ENCODE measurements at regions not wholly inside any gene's neighbourhood (a gene's known extent, or its start where the extent isn't known, plus 50 kb on each side); places are given as distances from the start of the nearest gene placed in this dataset.
A peak's percentile ranks its signal among the peaks of the same experiment; 100 is the strongest.
"Not testable (repeated sequence)": the region's sequence is repeated elsewhere in the genome, so short reads cannot be mapped to it uniquely, and the experiment has no call there.

DNA sequence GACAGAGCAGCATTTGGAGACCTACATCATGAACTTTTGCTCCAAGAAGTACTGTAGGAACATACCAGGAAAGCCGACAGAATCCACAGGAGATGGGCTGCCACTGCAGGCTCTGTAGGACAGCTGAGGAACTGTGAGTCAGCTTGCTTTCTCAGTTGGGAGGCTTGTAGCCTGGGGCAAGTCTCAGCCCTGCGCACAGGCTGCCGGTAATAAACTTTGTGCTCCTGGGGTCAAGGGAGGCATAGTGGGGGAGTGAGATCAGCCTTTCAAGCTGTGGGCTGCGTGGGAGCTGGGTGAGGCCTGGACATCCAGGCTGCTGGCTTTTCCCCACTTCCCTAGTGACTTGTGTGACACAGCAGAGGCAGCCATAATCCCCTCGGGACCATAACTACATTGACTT lies 718.0 kb upstream of the CDH10 start:
- no peak for FAIRE-seq

DNA sequence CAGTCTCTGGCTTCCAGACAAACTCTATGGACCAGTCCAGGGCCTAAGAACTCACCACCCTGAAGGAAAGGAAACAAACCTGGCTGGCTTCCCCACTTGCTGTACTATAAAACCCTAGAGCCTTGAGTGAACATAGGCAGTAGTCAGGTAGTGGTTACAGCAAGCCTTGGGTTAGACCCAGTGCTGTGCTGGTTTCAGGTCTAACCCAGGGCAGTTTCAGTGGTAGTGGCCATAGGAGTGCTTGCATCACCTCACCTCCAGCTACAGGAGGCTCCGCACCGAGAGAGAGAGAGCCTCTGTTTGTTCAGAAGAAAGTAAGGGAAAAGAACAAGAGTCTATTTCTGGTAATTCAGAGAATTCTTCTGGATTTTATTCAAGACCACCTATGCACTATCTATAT lies 714.1 kb upstream of the CDH10 start:
- FAIRE-seq = no peak

DNA sequence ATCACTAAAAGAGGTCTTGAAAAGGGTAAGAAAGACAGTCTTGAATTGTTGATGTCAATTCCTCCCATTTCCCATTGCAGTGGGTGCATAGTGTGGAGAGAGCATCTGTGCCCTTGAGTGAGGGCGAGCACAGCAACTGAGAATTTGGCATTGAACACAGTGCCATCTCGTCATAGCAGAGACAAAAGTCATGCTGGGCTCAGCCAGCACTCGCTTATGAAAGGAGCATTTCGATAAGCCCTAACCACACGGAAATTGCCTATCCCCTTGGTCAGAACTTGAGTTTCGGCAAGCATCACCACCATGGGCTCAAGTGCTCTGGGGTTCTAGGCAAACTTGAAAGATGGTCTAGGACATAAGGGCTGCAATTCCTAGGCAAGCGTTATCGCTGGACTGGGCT lies 712.8 kb upstream of the CDH10 start:
- FAIRE-seq = no peak

DNA sequence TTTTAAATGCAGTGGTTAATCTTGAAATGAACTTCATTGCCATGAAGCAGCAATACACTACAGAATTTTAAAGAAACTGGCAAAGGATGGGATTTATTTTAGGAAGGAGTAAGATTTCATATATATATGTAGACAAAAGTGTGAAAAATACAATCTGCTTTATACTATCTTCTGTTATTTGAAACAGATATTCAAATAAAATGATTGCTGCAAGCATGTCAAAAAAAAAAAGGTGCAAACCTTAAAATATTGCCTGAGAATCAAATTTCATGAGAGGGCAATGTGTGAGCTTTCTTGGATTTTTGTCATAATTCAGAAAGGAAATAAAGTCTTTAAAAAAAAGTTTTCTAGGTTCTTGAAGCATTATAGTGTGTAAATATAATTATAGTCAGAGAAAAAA lies 705.0 kb upstream of the CDH10 start:
- FAIRE-seq = no peak

DNA sequence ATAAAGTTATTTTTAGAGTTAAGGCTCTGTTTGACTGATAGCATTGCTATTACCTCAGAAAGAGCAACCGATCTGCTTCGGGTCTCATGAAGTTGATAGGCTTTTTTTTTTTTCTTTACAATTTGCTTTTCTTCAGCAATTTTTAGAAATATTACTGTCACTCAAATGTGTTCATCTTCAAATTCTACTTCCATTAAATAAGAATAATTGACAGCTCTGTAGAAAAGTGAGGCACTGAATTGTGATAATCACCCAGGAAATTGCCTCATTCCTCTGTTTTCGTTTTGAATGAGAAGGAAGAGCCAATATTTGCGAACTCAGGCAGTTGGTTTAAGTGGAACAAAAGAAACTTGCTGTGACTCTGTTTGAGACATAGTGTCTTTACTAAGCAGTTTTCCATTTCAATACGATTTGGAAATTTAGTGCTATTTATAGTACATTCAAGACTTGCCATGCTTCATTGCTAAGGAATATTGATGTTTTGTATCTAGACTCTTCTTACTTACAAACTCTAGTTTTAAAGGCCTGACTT lies 700.5 kb upstream of the CDH10 start:
- no peak for FAIRE-seq

DNA sequence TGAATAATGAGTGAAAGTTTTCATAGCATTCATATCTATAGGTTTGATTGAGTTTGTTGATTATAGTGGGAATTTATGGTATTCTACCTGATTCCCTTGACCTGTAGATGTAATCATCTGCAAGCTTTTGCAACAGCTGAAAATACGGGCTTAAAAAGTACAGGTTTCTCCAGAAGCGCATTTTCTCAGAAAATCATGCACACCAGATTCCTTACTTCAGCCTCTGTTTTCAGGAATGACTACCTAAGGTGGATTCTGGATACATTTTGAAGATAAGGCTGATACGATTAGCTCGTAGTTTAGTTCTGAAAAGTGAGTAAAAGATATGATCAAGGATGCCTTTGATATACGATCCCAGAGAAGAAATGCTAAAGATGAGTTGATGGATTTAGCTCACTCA lies 694.8 kb upstream of the CDH10 start:
- no peak for FAIRE-seq

DNA sequence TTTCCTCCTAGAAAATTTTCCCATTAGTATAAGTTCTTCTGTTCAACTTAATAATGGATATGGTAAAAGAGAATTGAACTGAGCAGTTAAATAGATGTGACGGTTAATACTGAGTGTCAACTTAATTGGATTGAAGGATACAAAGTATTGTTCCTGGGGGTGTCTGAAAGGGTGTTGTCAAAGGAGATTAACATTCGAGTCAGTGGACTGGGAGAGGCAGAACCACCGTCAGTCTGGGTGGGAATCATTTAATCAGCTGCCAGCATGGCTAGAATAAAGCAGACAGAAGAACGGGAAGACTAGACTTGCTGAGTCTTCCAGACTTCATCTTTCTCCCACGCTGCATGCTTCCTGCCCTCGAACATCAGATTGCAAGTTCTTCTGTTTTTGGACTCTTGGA lies 689.6 kb upstream of the CDH10 start:
- no peak for FAIRE-seq

DNA sequence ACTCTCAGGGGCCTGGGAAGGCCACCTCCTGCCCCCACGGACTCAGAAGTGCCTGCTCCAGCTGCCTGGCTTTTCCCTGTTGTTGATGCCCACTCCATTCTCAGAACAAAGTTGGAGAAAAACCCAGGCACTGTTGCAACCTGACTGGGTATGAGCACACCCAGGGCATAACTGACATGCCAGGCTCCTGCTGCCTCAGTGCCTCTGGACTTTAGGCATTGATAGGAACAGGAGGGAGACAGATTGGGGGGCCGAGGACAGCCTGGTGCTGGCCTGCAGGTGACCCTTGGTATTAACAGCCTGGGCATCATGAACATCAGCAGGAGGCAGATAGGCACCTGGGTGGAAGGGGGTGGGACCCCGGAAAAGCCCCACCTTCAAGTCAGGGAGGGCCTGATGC lies 685.9 kb upstream of the CDH10 start:
- FAIRE-seq = no peak

DNA sequence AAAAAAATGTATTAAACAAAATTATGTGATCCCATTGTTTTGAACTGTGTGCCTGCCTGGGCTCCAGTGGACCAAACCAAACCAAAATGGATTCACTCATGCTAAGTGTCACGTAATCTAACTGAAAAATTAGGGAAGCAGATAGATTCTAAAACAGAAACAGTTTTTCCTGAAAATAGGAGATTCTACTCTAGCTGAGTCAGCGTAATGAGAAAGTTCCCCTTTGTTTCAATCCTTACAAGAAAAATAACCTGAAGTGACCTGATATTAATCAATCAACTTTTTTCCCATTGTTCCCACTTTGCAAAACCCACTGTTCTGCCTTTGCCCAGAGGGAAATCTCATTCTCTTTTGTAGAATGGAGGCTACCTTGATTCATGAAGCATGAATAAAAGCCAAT lies 682.4 kb upstream of the CDH10 start:
- FAIRE-seq = no peak

DNA sequence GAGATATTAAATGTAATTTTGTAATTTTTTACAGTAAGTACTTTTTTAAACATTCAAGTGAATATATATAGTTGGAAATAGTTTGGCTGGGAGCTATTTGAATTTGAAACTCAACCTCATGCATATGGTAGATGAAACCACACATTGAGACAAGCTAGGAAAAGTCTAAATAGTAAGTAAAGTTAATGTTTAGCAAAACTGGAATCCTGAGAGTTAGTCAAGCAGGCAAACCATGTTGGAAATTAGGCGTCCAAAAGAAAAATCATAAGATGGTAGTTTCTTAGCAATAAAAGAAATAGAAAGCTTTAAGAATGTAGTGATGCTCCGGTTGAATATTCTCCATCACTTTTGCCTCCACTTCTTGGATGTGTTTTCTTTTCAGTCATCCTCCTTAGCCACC lies 657.1 kb upstream of the CDH10 start:
- no peak for FAIRE-seq

DNA sequence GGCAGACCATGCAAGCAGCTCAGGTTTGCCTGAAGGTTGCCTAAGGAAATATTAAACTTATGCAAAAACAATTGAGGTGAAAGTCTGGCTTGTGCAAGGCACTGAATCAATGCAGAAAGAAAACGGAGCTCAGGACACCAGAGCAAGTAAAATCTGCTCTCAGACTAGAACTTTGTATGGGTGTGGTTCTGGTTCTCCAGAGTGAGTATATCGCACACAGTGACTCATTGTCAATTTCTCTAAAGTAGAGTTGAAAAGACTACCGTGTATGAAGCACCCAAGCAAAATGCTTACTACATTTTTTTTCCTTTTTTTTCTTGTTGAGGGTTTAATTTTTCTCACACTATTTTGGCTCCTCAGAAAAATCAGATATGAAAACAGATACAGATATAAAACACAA lies 650.3 kb upstream of the CDH10 start:
- no peak for FAIRE-seq

DNA sequence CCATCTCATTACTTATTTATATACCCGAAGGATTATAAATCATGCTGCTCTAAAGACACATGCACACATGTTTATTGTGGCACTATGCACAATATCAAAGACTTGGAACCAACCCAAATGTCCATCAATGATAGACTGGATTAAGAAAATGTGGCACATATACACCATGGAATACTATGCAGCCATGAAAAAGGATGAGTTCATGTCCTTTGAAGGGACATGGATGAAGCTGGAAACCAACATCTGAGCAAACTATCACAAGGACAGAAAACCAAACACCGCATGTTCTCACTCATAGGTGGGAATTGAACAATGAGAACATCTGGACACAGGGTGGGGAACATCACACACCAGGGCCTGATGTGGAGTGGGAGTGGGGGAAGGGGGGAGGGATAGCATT lies 645.0 kb upstream of the CDH10 start:
- not testable (repeated sequence) for FAIRE-seq

DNA sequence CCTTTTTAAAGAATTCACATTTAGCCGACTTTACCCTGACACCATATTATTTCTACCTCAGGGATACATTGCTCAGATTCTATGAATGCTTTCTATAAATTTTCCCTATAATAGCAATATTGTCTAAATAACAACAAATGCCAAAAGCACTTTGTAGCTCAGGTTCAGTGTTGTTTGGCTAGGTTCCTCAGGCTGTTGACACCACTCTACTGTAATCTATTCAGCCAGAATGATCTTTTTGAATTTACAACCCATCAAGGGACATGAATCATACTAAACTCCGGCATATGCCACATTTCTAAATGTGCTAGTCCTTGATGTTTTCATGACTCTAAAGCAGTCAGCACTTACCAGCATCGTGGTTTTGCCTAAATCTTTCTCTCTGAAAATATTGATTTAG lies 641.5 kb upstream of the CDH10 start:
- no peak for FAIRE-seq

DNA sequence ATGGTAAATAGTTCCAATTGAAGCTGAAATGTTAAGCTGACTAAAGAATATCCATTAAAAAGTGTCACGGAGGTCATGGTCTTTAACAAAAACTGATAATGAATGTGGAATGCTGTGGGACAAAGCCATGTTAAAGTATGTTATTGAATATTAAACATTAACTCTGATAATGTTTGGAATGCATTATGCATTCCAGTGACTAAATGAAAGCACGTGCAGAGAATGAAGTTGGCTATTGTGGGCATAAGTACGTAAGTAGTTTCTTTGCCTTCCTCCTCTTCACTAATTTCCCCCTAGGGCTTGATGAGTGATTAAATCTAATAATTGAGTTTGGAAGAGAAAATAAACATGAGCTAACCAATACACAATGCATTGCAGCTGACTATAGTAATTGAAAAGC lies 640.4 kb upstream of the CDH10 start:
- no peak for FAIRE-seq

DNA sequence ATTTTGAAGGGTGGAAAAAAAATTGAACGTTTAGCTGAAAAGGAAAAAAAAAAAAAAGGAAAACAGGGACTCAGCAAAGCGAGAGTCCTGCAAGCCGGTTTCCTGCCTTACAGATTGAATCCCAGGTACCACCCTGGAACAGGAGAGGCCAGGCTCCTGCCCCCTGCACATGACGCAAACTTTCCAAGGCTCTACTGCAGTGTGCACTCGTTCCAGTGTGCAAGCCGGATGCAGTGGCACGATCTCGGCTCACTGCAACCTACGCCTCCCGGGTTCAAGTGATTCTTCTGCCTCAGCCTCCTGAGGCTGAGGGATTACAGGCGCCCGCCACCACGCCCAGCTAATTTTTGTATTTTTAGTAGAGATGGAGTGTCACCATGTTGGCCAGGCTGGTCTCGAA lies 618.7 kb upstream of the CDH10 start:
- not testable (repeated sequence) for FAIRE-seq

DNA sequence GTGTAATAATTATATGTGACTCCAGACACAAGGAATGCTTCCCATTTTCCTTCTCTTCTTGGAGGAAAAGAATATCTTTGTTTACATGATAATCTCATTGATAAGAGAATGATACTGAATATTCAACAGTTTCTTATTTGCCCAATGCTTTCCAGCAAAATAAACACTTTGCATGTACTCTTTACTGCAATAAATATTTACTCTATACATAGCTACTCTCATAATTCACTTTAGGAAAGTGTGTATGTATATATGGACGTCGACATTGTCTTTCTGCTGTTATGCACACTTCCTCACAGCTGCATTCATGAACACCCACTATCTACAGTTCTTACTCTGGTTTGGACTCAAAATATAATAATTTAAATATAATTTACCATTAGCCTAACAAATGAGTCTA lies 617.4 kb upstream of the CDH10 start:
- no peak for FAIRE-seq

DNA sequence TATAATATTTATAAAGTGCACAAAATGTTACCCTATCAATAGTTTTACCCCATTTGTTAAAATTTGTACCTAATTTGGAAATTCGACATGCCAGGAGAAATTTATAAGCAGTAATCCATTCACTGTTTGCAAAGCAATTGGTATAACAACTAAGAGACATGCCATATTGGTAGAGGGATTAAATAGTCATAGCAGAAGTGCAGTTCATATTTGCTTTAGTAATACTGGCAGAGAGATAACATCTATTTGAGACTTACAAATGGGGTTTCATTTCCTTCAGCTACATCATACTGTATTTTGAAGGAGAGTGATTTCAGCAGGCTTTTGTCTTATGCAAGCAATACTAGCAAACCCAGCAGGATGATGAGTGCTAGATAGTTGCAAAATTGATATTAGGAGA lies 610.4 kb upstream of the CDH10 start:
- FAIRE-seq = no peak

DNA sequence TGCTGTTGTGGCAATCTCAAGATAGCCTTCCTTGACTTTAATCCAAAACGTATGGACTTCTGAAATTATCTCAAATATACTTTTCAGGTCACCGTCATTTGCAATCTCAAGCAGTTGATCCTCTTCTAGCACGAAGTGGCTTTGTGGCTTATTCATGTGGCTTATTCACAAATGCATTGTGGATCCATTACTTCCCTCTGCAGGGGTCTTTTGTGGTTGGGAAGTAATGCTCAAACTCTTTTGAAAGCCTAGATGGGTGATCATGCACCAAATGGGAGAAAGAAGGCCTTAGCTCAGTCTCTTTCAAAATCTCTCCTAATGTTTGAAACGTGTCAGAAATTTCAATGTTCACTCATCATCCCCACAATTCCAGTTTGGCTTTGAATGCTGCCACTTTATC lies 597.2 kb upstream of the CDH10 start:
- FAIRE-seq = no peak

DNA sequence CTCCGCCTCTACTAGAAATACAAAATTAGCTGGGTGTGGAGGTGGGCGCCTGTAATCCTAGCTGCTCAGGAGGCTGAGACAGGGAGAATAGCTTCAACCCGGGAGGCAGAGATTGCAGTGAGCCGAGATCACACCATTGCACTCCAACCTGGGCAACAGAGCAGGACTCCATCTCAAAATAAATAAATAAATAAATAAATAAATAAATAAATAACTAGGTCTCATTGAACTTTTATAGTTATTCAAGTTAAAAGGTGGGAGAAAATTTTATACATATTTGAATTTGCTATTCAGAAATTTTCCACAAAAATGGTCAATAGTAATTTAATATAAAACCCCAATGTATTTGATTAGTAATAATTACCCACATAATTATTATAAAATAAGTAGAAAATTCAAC lies 593.9 kb upstream of the CDH10 start:
- peak; percentile 30 for FAIRE-seq

DNA sequence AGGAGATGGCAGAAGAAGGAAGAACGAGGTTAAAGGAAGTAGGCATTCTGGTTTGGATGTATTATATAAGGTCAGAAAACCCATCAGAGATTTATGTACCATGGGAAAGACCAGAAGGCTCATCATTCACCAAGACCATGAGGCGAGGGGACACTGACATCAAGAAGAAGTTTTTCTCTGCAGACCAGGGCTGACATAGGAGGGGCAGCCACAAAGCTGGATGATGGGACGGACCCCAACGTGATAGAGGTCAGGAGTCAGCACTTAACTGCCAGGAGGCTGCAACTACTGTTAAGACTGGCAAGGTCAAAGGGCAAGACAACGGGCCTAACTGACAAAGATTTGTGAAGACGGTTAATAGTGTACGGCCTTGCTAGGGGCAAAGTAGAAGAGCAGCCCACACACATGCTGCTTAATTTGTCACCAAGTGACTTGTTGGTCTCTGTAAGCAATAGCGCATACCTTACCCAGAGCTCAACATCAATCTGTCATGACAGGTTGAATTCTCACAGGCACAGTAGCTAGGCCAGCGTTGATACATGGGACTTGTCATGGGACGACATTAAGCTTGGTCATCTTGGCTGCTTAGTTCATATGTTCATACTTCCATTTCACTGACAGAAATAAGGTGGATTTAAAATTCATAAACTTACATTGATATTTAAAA lies 579.7 kb upstream of the CDH10 start:
- no peak for FAIRE-seq

DNA sequence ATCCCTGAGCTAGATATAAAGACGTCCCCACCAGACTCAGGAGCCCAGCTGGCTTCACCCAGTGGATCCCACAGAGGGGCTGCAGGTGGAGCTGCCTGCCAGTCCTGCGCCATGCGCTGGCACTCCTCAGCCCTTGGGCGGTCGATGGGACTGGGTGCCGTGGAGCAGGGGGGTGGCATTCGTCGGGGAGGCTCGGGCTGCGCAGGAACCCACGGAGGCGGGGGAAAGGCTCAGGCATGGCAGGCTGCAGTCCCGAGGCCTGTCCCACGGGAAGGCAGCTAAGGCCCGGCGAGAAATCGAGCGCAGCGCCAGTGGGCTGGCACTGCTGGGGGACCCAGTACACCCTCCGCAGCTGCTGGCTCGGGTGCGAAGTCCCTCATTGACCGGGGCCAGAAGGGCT lies 555.1 kb upstream of the CDH10 start:
- FAIRE-seq = not testable (repeated sequence)

DNA sequence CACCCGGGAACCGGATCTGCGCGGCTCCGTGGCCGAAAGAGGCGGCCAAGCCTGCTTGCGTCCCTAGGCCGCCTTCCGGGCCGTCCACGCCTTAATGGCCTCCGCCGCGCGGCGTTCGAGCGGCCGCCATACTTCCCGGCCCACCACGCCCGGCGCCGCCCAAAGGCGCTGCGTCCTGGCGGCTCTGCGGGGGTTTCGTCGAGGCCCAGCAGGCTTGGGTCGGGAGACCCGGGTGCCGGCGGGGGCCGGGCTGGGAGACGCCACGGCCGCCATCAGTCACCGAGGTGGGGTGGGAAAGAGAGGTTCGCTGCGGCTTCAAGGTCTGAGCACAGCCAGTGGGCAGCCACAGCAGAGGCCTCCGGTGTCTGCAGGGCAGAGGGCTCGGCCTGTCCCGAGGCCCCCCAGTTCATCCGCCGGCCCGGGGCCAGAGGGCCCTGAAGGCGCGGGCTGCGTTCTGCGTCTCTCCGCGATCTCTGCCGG lies 545.8 kb upstream of the CDH10 start:
- FAIRE-seq = no peak

DNA sequence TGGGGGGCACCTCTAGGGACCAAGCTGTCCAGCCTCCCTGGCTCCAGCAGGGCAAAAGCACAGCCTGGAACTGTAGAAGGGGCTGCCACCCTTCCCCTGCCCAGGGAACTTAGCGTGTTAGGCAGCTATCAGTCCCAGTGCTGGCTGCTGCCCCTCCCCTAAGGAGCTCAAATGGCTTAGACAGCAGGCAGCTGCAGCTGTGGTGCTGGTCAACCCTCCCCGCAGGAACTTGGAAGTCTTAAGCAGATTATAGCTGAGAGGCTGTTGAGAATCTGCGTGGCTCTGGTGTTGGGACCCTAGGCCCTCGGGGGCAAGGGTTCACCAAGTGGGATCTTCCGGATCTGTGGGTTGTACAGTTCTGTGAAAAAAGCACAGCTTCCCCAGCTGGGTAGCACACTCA lies 536.5 kb upstream of the CDH10 start:
- FAIRE-seq = no peak

DNA sequence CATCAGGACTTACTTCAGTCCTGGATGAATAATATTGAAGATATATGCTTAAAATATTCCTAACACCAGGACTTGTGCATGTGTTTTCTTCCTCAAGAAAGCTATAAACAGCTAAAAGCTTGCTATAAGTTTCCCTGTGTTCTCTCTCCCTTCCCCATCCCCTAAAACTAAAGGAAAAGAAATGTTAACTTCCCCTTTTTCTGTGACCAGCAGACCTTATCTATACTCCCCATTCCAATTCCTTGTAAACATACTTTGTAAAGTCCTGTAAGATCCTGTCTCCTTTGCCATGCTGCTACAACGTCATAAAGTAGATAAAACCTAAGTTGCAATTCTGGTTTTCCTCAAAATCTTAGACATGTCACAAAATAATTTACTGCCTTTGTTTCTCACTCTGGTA lies 517.8 kb upstream of the CDH10 start:
- FAIRE-seq = not testable (repeated sequence)

DNA sequence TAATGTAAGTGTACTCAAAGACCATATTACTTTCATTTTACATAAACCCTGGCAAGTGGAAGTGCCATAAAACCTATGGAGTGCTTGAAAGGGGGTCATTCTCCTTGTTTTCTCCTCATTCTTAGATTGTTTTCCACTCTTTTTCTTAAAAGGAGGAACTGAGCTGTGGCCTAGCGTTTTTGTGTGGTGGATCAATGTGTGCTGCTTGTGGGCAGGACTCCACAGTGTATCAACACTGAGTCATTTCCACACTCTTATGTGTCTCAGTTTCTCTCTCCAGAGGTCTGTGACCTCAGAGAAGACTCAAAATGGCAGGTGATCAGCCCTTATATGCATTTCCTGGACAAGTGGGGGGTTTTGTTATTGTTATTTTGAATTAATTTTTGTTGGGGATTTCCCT lies 516.1 kb upstream of the CDH10 start:
- no peak for FAIRE-seq

Measured in A204.1 (cell line).